ENCODE measurements at regions not wholly inside any gene's neighbourhood (a gene's known extent, or its start where the extent isn't known, plus 50 kb on each side); places are given as distances from the start of the nearest gene placed in this dataset.
A peak's percentile ranks its signal among the peaks of the same experiment; 100 is the strongest.

DNA sequence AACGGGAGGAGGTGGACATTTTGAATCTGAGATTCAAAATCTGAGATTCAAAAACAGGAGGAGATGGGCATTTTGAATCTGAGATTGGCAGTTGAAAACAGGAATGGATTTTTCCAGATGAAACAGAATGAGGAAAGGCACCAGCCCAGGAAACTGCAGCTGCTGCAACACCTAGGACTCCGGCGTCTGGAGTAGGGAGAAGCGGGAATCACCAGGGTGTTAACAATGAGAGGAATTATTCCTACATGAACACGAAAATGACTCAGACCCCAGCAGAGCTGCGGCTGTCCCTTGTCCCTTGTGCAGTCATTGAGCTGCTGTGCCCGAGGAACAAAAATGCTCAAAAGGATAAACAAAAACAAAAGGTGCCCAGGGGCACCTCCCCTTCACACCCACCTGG is 59.9 kb upstream of the KAT6B start:
- no peak overlapping the region for H3K27ac ChIP-seq (ENCODE audit: extremely low read depth, low read depth, low read length)
- H3K4me3 ChIP-seq, result no peak overlapping the region
- in situ Hi-C loops (cut with MboI) (no loop called here), intact Hi-C loops (cut with micrococcal nuclease) (no loop called here)
- no peaks in the 10 kb centered on the region for H3K9me1 ChIP-seq (ENCODE audit: control insufficient read depth, insufficient read depth, low read length)
- no peak for DNase-seq (ENCODE audit: extremely low read depth in 1 of 4, low spot score in 3 of 4)
- H3K4me2 ChIP-seq (ENCODE audit: insufficient read depth, low read length), result no peak overlapping the region
- no peaks in the 10 kb centered on the region for H3K9me3 ChIP-seq (replicated peaks; ENCODE audit: control insufficient read depth, insufficient read depth, low read depth, low read length)
- FAIRE-seq, result no peak
- TF ChIP-seq RB1 (IDR thresholded peaks at IDR 0.05; ENCODE audit: low read depth) (no peak), CHD1 (IDR thresholded peaks at IDR 0.05; ENCODE audit: low read length) (no peak), KDM1A (IDR thresholded peaks at IDR 0.05) (0 out of 4 replicates have a peak, but pooled peaks of 1 of the 2 experiments have one; percentile 14), ZNF184 (CRISPR knock-in tag; IDR thresholded peaks at IDR 0.05) (no peak)
- TF ChIP-seq, protein P1, sequence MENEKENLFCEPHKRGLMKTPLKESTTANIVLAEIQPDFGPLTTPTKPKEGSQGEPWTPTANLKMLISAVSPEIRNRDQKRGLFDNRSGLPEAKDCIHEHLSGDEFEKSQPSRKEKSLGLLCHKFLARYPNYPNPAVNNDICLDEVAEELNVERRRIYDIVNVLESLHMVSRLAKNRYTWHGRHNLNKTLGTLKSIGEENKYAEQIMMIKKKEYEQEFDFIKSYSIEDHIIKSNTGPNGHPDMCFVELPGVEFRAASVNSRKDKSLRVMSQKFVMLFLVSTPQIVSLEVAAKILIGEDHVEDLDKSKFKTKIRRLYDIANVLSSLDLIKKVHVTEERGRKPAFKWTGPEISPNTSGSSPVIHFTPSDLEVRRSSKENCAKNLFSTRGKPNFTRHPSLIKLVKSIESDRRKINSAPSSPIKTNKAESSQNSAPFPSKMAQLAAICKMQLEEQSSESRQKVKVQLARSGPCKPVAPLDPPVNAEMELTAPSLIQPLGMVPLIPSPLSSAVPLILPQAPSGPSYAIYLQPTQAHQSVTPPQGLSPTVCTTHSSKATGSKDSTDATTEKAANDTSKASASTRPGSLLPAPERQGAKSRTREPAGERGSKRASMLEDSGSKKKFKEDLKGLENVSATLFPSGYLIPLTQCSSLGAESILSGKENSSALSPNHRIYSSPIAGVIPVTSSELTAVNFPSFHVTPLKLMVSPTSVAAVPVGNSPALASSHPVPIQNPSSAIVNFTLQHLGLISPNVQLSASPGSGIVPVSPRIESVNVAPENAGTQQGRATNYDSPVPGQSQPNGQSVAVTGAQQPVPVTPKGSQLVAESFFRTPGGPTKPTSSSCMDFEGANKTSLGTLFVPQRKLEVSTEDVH (IDR thresholded peaks at IDR 0.05; ENCODE audit: low read depth, partially characterized antibody), result no peak
- ChIA-PET CTCF (ENCODE audit: low intra/inter-chr PET ratio) (no interaction called here), POLR2A (interaction anchor here (1.1 kb wide), 1 partner anchor 114 kb away, joined by 4 read pairs; no protein-coding TSS in a partner anchor)
- no peak overlapping the region for H2AFZ ChIP-seq (ENCODE audit: low read depth, low read length)
- no peaks in the 10 kb centered on the region for H4K20me1 ChIP-seq (replicated peaks; ENCODE audit: control insufficient read depth, insufficient read depth, low read length)
- H3K9ac ChIP-seq (ENCODE audit: insufficient read depth in 1 of 2, low read depth in 2 of 2, low read length in 2 of 2), result no peak overlapping the region
- no TSS peak for BruUV-seq (replicated peaks)
- 2% methylated on average over 7 of the region's 7 CpGs for WGBS (ENCODE audit: insufficient coverage, low coverage, missing lambda C conversion rate)
- ATAC-seq, result no peak
- no peaks in the 10 kb centered on the region for H3K4me1 ChIP-seq (replicated peaks in 1 of 2; ENCODE audit: control insufficient read depth in 2 of 2, insufficient read depth in 2 of 2, low read length in 2 of 2)
- no peaks in the 10 kb centered on the region for H3K36me3 ChIP-seq (ENCODE audit: control insufficient read depth, insufficient read depth, low read length)
- H3K79me2 ChIP-seq (ENCODE audit: control insufficient read depth, insufficient read depth, low read length), result no peaks in the 10 kb centered on the region
- H3K27me3 ChIP-seq (ENCODE audit: control insufficient read depth in 2 of 2, insufficient read depth in 2 of 2, low read length in 2 of 2), result peaks cover 22 to 48% of the 10 kb centered on the region in 2 experiments
